ENCODE measurements at regions not wholly inside any gene's neighbourhood (a gene's known extent, or its start where the extent isn't known, plus 50 kb on each side); places are given as distances from the start of the nearest gene placed in this dataset.

- H3K4me3 ChIP-seq (replicated peaks; ENCODE audit: insufficient read depth, low read length), result no peak overlapping the region
- no peaks in the 10 kb centered on the region for H3K27me3 ChIP-seq (ENCODE audit: insufficient read depth, poor library complexity, severe bottlenecking)
- TF ChIP-seq GABPA (IDR thresholded peaks at IDR 0.05; ENCODE audit: low read depth) (no peak), CTCF (IDR thresholded peaks at IDR 0.05; ENCODE audit: insufficient read depth, low read length) (no peak), POLR2AphosphoS5 (IDR thresholded peaks at IDR 0.05; ENCODE audit: low read depth) (no peak), SPI1 (IDR thresholded peaks at IDR 0.05; ENCODE audit: borderline replicate concordance, low read depth) (no peak), REST (IDR thresholded peaks at IDR 0.05; ENCODE audit: insufficient replicate concordance, low read depth) (no peak)
- H3K27ac ChIP-seq (replicated peaks), result no peak overlapping the region
- no peak for DNase-seq (ENCODE audit: low read depth in 1 of 2, low spot score in 1 of 2)
Observed at GRCh38 chr13:80448725-80449124, 107.8 kb upstream of the SPRY2 start.

DNA sequence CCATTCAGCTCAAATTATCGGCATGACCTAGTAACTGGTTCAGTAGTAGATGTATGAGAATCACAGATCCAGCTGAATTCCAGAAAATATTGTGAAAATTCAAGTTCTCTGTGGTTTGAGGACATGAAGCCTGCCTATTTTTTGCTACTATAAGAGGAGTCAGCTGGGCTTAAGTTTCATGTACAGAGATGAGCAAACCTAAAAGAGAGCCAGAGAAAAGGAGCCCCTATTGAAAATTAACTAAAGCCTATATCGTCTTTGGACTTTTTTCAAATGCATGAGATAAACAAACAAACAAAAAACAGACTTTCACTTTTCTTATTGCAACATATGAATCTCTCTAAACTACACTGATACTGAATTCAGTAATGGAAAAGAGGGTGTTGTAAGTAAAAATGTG, 106.8 kb upstream of the SPRY2 start:
- H3K27ac ChIP-seq (replicated peaks), result no peak overlapping the region
- no peak for DNase-seq (ENCODE audit: low read depth in 1 of 2, low spot score in 1 of 2)
- H3K27me3 ChIP-seq (ENCODE audit: insufficient read depth, poor library complexity, severe bottlenecking), result no peaks in the 10 kb centered on the region
- H3K4me3 ChIP-seq (replicated peaks; ENCODE audit: insufficient read depth, low read length), result no peak overlapping the region
- TF ChIP-seq POLR2AphosphoS5 (IDR thresholded peaks at IDR 0.05; ENCODE audit: low read depth) (no peak), REST (IDR thresholded peaks at IDR 0.05; ENCODE audit: insufficient replicate concordance, low read depth) (no peak), CTCF (IDR thresholded peaks at IDR 0.05; ENCODE audit: insufficient read depth, low read length) (no peak), SPI1 (IDR thresholded peaks at IDR 0.05; ENCODE audit: borderline replicate concordance, low read depth) (no peak), GABPA (IDR thresholded peaks at IDR 0.05; ENCODE audit: low read depth) (no peak)

DNA sequence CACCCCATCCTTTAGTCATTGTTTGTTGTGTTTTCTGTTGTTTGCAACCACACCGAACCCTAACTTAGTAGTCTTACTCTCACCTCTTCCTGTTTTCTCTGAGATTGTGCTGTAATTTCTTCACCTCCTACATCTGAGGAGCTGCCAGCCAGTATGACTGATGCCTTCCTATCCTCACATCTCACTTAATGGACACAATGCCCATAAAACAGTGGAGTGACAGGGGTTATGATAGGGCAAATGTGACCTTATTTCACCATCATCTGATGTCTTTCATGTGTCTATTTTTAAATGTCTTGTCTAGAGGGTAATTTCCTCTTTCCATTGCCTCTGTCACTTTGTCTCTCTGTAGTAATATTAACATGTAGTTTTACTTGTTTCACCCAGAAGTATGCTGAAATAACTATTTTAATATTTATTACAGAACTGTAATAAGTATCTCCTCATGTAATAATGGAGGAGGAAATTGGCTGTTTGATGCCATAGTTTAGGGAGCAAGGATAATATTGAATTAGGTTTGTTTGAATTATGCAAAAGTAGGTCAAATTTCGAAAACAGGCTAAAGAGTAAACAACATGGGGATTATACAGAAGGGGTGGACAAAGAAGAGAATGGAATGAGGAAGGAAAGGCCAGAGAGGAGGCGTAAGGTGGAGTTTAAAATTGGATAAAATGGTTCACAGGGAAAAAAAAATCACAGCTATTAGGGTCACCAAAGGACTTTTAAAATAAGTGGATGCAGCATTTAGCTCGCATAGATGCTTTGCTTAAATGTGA, 103.5 kb upstream of the SPRY2 start:
- peak in 1 of 2 experiments; percentile 55 for DNase-seq (ENCODE audit: low read depth in 1 of 2, low spot score in 1 of 2)
- H3K27me3 ChIP-seq (ENCODE audit: insufficient read depth, poor library complexity, severe bottlenecking), result no peaks in the 10 kb centered on the region
- peak overlapping the region; percentile 12 for H3K27ac ChIP-seq (replicated peaks)
- H3K4me3 ChIP-seq (replicated peaks; ENCODE audit: insufficient read depth, low read length), result no peak overlapping the region
- TF ChIP-seq CTCF (IDR thresholded peaks at IDR 0.05; ENCODE audit: insufficient read depth, low read length) (no peak), POLR2AphosphoS5 (IDR thresholded peaks at IDR 0.05; ENCODE audit: low read depth) (peak; percentile 45; the same call in 1 of the 2 replicates), SPI1 (IDR thresholded peaks at IDR 0.05; ENCODE audit: borderline replicate concordance, low read depth) (no peak), REST (IDR thresholded peaks at IDR 0.05; ENCODE audit: insufficient replicate concordance, low read depth) (no peak)

Data from HL-60 (cell line).